HG02610 (cell line): ENCODE measurements at regions not wholly inside any gene's neighbourhood (a gene's known extent, or its start where the extent isn't known, plus 50 kb on each side); places are given as distances from the start of the nearest gene placed in this dataset.
"Not testable (repeated sequence)": the region's sequence is repeated elsewhere in the genome, so short reads cannot be mapped to it uniquely, and the experiment has no call there.

Experiments
- ATAC-seq: cut with Tn5 transposase; IDR thresholded peaks from one replicate; pipeline ENCODE4 v1.9.1; 2021; ENCODE audit warnings: mild to moderate bottlenecking, moderate library complexity; ENCODE audit not compliant: unreplicated experiment

DNA sequence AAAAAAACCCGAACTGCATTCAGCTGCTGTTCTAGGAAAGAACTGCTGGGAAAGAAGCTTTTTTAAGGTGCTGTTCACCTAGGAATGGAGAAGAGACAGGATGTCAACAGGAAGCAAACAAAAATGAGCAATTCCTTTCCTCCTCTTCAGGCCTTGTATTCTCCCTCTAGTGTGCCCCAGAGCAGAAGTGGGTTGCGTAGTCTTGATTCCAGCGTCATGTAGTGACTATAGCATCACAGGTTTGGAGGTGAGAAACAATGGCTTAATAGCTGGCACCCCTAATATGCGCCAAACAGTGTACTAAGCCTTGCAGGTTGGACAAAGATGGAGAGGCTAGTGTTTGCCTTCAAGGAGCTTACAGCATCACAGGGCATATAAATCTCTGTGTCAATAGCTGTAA, 146.3 kb upstream of the LCORL start:
- ATAC-seq: no peak

DNA sequence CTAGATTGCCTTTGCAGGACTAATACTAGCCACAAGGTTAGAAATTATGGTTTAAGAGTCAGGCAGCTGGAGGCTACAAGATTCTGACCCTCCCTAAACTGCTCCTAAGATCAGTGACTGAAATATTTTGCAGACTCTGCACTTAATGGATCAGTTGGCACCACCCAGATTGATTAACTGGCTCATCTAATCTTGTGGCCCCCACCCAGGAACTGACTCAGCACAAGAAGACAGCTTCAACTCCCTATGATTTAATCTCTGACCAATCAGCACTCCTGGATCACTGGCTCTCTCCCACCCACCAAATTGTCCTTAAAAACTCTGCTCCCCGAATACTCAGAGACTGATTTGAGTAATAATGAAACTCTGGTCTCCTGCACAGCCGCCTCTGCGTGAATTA, 145.4 kb upstream of the LCORL start:
- no peak for ATAC-seq

DNA sequence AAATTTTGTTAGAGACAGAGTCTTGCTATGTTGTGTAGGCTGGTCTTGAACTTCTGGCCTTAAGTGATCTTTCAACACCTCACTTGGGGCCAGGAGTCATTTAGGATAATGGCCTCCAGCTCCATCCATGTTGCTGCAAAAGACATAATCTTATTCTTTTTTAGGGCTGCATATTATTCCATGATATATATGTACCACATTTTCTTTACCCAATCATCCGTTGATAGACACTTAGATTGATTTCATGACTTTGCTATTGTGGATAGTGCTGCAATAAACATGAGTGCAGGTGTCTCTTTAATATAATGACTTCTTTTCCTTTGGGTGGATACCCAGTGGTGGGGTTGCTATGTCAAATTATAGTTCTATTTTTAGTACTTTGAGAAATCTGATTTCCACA, 140.9 kb upstream of the LCORL start:
- ATAC-seq: no peak

DNA sequence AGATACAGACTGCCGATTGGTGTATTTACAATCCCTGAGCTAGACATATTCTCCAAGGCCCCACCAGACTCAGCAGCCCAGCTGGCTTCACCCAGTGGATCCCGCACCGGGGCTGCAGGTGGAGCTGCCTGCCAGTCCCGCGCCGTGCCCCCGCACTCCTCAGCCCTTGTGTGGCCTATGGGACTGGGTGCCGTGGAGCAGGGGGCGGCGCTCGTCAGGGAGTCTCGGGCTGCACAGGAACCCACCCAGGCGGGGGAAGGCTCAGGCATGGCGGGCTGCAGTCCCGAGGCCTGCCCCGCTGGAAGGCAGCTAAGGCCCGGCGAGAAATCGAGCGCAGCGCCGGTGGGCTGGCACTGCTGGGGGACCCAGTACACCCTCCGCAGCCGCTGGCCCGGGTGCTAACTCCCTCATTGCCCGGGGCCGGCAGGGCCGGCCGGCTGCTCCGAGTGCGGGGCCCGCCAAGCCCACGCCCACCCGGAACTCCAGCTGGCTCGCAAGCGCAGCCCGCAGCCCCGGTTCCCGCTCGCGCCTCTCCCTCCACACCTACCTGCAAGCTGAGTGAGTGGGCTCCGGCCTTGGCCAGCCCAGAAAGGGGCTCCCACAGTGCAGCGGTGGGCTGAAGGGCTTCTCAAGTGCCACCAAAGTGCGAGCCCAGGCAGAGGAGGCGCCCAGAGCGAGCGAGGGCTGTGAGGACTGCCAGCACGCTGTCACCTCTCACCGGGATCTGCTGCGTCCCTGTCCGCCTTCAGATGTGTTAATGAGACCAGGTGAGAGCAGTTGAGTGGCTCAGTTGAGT, 137.8 kb upstream of the LCORL start:
- ATAC-seq: not testable (repeated sequence)

DNA sequence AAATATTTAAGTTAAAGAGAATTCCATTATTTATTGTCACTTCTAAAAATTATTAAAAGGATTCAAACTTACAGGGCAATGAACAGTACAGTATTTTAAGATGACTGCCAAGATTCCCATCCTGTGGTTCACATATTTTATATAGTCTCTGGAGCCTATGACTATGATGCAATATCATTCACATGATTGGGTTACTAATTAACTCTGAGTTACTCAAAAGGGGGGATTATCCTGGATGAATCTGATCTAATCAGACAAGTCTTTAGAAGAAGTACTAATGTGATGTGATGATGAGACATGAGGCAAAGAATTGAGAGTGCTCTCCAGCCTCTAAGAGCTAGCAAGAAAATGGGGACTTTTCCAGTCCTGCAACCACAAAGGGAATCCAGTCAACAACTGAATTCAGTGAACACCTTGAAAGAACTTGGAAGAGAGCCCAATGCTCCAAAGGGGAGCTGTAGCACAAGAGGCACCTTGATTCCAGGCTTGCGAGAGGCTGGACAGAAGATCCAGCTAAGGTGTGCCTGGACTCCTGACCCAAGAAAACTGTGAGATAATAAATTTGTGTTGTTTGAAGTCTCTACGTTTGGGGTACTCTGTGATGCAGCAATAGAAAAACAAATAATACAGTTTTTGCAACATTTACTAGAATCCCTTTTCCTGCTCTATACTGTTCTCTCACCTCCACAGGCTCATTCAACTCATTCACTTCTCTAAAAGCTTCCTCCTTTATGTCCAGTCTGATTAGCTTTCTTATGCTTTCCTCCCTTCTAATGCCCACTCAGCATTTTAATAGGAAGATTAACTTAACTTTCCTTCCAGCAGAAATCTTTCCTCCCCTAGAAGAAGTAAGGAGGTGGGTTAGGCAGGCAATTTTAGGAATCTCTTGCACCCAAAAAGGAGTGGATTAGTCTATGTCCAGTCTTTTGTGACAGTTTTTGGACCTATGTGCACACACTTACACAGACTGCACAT, 133.8 kb upstream of the LCORL start:
- no peak for ATAC-seq

DNA sequence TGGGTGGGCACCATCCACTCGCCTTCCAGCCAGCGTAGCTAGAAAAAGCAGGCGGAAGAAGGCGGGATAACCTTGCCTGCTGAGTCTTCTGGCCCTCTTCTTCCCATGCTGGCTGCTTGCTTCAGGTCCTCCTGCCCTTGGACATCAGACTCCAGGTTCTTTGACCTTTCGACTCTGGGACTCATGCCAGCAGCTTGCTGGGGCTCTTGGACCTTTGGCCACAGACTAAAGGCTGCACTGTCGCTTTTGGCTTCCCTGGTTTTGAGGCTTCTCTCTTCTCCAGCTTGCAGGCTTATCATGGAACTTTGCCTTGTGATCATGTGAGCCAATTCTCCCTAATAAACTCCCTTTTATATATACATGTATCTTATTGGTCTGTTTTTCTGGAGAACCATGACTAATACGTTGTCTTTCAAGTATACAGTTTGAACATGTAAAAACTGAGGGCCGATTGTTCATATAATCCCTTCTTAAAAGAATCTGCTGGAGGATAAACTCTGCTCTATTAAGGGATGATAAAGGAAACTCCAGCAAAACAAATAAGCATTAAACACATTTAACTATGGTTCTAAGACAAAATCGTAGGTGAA, 116.6 kb upstream of the LCORL start:
- ATAC-seq: no peak

DNA sequence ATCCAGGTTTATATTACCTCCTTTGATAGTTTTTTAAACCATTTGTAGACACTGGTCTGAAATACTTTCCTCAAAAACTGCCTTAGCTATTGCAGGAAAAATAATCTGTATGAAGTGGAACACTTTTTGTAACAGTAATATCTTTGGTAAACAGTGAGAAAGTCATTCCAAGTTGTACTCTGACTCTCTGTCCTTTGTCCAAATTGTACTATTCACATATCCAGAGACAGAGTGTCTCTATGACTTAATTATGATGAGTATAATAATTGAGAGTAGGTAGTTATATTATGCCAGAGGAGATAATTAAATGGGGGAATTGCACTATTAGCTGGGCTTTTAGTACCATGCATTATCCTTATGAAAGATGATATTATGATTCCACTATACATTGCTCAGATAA, 112.6 kb upstream of the LCORL start:
- no peak for ATAC-seq

DNA sequence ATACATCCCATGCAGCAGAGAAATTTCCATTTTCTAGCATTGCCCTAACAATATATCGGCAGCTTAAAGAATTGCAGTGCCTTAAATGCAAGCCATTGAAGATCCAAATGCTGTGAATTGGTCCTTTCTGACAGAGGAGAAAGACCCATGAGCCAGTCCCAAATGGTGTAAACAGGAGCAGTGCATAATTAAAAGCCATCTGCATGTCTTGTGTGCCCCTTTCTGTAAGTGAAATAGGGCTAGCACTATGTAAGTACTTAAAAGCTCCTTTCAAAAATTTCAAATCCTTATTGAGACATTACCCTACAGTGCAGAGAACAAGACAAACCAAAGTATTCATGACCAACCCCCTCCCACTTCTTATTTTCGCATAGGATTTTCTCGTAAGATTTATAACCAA, 108.7 kb upstream of the LCORL start:
- no peak for ATAC-seq

DNA sequence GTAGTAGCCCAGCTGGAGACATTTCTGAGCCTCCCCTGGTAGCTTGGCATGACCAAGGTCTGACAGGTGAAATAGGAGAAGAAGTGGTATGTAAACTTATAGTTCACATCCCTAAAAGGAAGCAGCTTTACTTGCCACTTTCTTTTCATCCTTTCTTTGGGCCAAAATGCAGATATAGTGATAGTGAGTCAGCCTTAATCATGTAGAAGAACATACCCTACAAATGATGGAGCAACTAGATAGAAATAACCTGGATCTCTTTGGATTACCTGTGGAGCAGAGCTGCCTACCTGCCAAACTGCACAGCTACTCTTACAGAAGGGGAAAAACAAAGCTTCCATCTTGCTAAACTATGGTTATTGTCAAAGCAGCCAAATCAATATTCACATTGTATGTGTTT, 106.7 kb upstream of the LCORL start:
- ATAC-seq: no peak

DNA sequence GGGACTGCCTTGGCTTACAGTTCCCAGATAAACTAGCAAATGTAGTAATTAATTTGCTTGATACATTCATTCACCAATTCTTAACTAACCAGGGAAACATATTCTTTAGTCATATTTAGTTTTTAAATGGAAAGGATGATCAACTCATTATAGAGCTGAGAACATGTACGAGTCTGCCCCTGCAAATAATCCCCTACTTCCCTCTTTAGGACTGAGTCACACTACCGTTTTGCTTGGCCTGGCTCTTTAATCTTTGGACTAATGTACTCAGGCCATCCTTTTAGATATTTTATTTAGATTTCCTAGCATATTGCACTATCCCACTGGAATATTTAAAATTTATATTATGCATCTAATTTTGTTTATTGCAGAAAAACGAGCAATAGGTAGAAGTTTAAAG, 105.5 kb upstream of the LCORL start:
- ATAC-seq: peak; percentile 68

DNA sequence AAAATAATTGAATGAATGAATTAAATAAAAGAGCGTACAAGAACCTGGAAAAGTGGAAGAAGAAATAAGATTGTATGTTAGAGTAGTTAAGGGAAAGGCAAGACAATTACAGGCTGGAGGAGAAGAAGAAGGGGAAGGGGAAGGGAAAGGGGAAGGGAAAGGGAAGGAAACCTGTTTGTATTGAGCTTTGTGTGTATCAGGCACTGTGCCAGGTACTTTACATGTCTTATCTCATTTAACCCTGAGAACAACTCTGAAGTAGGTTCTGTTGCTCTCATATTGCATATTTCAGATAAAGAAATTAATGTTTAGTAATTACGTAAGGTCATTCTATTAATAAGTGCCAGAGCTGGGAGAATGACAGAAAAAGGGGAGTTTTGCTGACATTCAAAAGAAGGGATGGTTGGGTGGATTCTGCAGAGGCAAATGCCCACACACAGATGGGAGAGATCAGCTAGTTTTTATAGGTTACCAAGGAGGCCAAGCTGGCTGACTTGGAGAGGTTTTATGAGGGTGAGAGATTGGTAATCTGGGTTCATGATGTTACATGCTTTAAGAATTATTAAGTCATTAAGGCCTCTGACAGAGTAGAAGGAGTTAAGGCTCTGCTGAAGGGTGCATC, 92.3 kb upstream of the LCORL start:
- no peak for ATAC-seq

DNA sequence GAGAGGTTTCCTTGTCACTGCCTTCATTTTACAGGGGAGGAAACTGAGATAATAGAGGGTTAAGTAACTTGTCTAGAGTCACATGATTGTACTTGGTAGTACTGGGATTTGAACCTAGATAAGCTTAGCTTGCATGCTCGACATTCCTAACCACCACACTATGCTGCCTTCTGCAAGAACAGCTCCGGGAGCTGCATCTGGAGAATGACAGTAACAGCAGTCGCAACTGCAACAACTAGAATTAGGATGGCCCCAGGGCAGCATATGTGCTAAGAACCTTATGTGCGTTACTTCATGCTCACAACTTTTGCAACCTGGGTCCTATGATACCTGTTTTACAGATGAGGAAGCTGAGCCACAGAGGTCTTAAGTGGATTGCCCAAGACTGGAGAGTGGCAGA, 89.5 kb upstream of the LCORL start:
- no peak for ATAC-seq

DNA sequence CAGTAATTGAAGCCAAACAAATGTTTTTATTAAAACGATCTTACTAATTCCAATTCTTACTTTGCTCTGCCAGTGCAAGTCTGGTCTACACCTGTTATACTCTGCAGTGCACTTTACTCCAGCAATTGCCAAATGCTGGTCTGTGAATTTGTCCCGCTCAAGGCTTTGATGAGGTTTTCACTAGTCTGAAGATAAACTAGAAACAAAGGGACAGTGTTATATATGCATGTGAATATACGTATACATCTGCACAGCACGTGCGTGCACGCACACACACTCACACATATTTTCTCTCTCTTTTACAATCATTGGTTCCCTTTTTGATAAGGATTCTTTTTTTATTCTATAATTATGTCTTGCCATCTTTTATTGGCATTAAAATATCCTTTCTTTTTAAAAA, 88.5 kb upstream of the LCORL start:
- no peak for ATAC-seq

DNA sequence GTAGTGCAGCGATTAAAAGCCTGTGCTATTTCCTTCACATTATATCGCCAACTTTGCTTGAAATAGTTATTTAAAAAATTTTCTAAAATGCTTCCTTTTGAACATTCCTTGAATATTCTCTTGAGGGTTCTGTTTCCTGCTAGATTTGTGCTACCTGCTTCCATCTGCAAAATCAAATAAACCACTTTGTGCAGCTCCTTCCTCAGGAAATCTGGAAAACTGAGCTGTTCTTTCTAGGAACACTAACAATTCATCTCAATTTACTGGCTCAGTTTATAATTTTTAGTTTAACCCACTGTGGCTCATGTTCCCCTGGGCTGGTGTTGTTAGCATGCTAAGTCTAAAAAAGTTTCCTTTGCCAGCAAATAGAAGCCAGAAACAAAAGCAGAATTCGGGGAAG, 88.1 kb upstream of the LCORL start:
- ATAC-seq: no peak

DNA sequence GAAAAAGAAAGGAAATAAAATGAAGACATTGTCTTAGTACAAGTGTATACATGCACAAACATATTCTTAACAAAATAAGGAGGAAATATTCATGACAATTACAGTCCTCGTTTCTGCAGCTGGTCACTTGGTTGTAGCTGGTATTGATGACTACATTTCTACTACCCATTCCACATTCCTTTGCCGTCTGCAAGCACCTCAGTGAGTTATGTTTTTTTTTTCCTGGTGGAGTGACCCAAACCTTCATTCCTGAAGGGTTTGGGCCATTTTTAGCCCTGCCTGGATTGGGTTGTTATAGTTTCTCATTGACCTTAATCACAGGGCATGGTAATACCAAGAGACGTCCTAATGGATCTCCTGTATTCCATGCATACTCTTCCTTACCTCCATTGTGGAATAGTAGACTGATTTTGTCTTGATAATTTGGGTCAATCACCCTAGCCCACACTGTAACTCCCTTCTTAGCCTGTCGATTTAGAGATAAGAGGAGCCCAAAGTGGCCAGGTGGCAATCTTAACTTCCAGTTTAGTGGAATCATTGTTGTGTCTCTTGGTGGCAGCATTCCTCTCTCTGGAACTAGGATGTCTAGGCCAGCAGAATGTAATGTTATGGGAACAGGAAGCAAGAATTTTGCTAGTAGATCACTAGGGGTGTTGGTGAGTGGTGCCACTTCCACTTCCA, 86.4 kb upstream of the LCORL start:
- not testable (repeated sequence) for ATAC-seq

DNA sequence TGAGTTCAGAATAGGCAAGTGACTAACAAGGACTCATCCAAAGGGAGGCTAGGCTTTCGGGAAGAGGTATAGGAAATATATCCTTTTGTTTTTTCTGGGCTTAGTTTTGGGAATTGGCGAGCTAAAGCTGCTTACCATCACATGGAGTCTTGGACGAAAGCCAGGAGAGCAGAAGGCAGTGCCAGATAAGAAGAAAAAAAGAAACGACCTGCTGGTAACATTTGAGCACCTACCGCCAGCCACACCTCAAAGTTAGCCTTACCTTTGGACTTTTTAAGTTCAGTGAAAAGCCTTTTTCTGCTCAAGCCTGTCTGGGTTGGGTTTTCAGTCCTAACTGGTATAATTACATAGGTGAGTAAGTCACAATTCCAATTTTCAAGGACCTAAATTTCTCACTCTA, 85.1 kb upstream of the LCORL start:
- ATAC-seq: no peak

DNA sequence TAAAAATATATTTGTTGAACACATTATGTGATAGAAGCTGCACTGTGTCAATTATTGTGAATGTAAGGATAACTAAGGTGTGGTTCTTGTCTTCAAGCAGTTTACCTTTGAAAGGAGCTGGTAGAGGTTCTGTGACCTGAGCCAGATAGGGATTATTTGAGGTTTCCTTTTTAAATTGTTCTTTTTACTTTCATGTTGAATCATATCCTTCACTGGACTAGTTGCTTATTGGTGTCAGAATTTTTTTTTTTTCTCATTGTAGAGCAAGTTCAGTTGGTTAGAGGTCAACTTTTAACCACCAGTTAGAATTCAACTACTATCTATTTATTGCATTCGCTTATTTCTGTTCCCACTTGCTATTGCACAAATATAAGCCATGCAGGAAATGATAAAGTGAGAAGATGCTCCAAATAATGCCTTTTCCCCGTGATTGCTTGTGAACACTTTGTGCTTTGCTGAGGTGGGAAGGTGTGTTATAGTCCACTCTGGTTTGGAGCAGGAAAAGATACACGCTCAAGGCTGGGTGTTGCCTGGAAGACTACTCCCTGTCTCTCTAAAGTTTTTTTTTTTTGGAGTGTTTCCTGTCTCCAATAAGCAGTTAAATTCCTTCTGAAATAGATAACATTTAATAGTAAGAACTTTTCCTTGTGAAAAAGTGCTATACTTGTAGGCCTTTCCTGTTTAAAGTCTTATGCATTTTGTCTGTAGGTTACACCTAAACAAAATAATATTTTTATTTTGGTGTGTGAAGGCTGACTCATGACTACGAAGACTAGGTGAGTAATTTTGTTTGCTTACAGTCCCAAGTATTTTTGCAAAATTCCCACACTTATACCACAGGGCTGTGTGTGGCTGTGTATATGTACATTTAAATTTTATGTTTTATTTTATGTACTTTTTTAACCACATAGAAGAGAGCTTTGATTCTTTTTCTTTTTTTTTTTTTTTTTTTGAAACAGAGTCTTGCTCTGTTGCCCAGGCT, 83.8 kb upstream of the LCORL start:
- peak; percentile 86 for ATAC-seq

DNA sequence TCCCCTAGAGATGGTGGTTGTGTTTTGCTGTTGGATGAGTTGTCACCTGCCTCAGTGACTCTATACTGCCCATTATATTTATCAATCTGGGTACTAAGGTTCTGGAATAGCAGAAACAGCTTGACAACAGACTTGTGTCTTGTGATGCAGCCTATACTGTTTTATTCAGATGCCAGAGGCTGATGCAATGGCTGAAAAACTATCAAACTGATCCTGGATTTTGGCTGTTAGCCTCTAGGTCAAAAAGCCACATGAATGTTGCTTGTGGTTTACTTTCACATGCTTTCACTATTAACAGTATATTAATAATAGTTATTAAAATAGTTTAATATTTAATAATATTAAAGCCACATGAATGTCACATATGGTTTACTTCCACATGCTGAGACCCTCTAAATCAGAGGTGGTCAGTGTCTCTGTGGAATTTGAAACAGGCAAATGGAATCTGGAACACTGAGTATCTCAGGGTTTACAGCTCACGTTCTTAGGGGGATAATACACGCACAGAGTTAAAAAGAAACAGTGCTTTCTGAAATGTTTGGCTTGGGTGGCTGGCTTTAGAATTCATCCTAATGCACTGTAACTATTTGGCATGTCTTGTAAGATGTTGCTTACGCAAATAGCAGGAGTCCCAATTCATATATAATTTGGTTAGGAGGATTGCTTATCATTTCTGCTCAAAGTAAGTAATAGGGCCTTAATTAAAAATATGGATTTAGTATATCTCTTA, 82.5 kb upstream of the LCORL start:
- ATAC-seq: no peak

DNA sequence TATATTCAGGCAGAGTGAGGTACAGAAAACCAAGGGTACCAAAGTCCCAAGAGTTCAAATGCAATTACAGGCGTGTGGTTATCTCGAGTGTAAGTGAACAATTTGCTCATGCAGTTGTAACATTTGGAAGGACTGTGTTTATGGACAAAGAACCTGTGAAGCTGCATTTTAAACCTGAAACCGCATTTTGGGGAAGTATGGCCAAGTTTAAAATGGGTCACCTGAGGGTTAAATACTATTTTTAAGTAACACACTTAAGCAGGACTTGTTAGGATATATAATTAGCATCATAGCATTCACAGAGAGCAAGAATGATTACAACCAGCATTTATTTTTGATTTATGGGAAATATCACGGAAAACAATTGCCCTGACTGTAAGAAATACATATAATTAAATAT, 79.1 kb upstream of the LCORL start:
- no peak for ATAC-seq
